ENCODE measurements at regions not wholly inside any gene's neighbourhood (a gene's known extent, or its start where the extent isn't known, plus 50 kb on each side); places are given as distances from the start of the nearest gene placed in this dataset.

- TF ChIP-seq POLR2A (IDR thresholded peaks at IDR 0.05) (no peak), CTCF (IDR thresholded peaks at IDR 0.05) (no peak)
Measured at GRCh38 chr6:95786802-95787201, 209.5 kb downstream of the MANEA start.

Measured in thyroid gland (tissue), 4 donors.